Stimulated activated naive CD8-positive, alpha-beta T cell treated with anti-CD3 and anti-CD28 coated beads, Interleukin-15, amount 100 ng/mL, for 72 hours (primary cell): ENCODE measurements at regions not wholly inside any gene's neighbourhood (a gene's known extent, or its start where the extent isn't known, plus 50 kb on each side); places are given as distances from the start of the nearest gene placed in this dataset.
"Not testable (repeated sequence)": the region's sequence is repeated elsewhere in the genome, so short reads cannot be mapped to it uniquely, and the experiment has no call there.

Experiments used
- ATAC-seq: fragments of 150-1000 bp; cut with Tn5 transposase; 2 replicates; pipeline ENCODE4 v1.10.0; 2021; ENCODE audit warnings: mild to moderate bottlenecking, moderate library complexity
- DNase-seq, 2 donors: peaks; one replicate each; pipeline ENCODE4 v3.0.0; 2021 to 2022
- H3K27ac Mint-ChIP-seq, 2 donors: one replicate each; pipeline ENCODE4 v1.8.0; 2022; ENCODE audit warnings: mild to moderate bottlenecking in 2 of 2, mixed read lengths in 2 of 2, moderate library complexity in 2 of 2
- H3K27me3 Mint-ChIP-seq: one replicate; pipeline ENCODE4 v1.8.0; 2022; ENCODE audit warnings: mixed read lengths
- H3K4me1 Mint-ChIP-seq: one replicate; pipeline ENCODE4 v1.8.0; 2022; ENCODE audit warnings: mild to moderate bottlenecking, mixed read lengths
- H3K4me3 Mint-ChIP-seq, 2 donors: one replicate each; pipeline ENCODE4 v1.8.0; 2022; ENCODE audit warnings: mild to moderate bottlenecking in 2 of 2, mixed read lengths in 2 of 2, moderate library complexity in 1 of 2
- H3K9me3 Mint-ChIP-seq, 2 donors: one replicate each; pipeline ENCODE4 v1.8.0; 2022; ENCODE audit warnings: mixed read lengths in 2 of 2

GRCh38 chrX:107389726-107390125 is 59.7 kb upstream of the FRMPD3 start:
- peaks cover 4% of the 10 kb centered on the region for H3K27me3 Mint-ChIP-seq
- H3K4me1 Mint-ChIP-seq: no peaks in the 10 kb centered on the region
- H3K27ac Mint-ChIP-seq: no peak overlapping the region
- H3K9me3 Mint-ChIP-seq: peaks cover 0 to 5% of the 10 kb centered on the region in 2 donors
- H3K4me3 Mint-ChIP-seq: no peak overlapping the region
- DNase-seq: no peak
- ATAC-seq: no peak

- not testable (repeated sequence) for H3K9me3 Mint-ChIP-seq, H3K4me3 Mint-ChIP-seq, ATAC-seq, DNase-seq, H3K4me1 Mint-ChIP-seq, H3K27ac Mint-ChIP-seq, H3K27me3 Mint-ChIP-seq
Observed at GRCh38 chrX:107393656-107394055, 55.8 kb upstream of the FRMPD3 start.

- ATAC-seq: no peak
- Mint-ChIP-seq H3K27me3 (no peaks in the 10 kb centered on the region), H3K9me3 (peaks cover 0 to 5% of the 10 kb centered on the region in 2 donors), H3K4me3 (no peak overlapping the region), H3K4me1 (no peaks in the 10 kb centered on the region), H3K27ac (no peak overlapping the region)
- DNase-seq: no peak
Observed at GRCh38 chrX:107396235-107396634, 53.2 kb upstream of the FRMPD3 start.

GRCh38 chrX:107396783-107397182 is 52.7 kb upstream of the FRMPD3 start:
- no peaks in the 10 kb centered on the region for H3K4me1 Mint-ChIP-seq

GRCh38 chrX:107398115-107398514 is 51.3 kb upstream of the FRMPD3 start:
- Mint-ChIP-seq H3K27ac (no peak overlapping the region), H3K4me3 (no peak overlapping the region), H3K27me3 (no peaks in the 10 kb centered on the region), H3K9me3 (peaks cover 0 to 5% of the 10 kb centered on the region in 2 donors), H3K4me1 (no peaks in the 10 kb centered on the region)
- ATAC-seq (no peak), DNase-seq (no peak)

More at GRCh38 chrX:107396783-107397182, 52.7 kb upstream of the FRMPD3 start:
- Mint-ChIP-seq H3K27ac (no peak overlapping the region), H3K9me3 (peaks cover 0 to 5% of the 10 kb centered on the region in 2 donors), H3K27me3 (no peaks in the 10 kb centered on the region), H3K4me3 (no peak overlapping the region)
- ATAC-seq: no peak
- no peak for DNase-seq
